ENCODE measurements at regions not wholly inside any gene's neighbourhood (a gene's known extent, or its start where the extent isn't known, plus 50 kb on each side); places are given as distances from the start of the nearest gene placed in this dataset.
"Not testable (repeated sequence)": the region's sequence is repeated elsewhere in the genome, so short reads cannot be mapped to it uniquely, and the experiment has no call there.

DNA sequence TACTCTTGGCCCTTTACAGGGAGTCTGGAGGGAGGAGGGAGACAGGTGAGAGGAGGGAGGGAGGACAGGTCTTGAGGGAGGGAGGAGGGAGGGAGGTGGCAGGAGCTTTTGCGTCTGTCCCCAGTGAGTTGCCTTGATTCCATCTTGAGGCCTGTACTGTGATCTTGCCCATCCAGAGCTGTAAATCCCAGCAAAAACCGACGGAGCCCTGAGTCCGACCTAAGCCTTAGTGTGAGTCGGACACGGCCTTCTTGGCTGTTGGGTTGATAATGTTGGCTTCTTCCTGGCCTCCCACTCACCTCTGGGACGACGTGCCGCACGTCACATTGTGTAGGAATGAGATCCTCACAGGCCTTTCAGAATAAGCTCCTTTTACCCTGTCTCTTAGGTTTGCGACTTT is 72.5 kb downstream of the RGS12 start:
- DNase-seq (ENCODE audit: low spot score) = no peak

DNA sequence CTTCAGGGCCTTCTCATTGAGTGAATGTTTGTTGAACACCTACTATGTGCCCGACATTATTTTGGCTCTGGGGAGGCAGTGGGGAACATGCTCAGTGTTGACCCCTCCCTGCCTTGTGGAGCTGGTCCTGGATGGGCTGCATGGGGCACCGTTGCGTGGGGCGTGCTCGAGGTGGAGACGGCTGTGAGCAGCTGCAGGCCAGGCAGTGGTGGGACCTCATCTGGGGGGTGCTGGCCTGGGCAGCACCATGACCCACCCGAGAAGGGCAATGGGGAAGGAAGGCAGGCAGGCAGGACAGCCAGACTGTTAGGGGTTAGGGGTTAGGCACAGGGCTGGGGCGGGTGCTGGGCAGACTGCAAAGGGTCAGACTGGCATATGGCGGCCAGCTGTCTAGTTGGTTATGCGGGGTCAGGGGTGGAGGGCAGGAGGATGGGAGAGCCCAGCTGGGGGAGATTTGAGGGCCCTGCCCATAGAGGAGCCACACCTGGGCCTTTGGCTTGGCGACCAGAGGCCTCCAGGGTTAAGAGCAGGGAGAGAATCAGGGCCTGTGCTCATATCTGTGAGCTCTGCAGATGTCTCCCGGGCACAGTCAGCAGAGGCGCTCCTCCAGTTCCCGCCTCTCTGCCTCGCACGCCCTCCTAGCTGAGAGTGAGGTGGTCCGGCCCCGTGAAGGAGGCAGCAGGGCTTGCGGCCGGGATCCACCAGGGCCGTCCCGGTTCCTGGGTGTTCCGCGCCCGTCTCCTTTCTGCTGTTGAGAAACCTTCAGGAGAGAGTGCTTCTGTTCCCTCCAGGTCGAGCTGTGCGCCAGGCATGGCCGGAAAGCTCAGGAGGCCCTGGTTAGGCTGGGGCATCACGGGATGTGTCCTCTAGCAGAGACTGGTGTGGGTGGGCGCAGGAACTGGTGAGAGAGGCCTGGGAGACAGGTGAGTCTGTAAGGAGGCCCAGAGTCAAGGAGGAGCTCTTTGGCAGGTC is 73.3 kb downstream of the RGS12 start:
- DNase-seq (ENCODE audit: low spot score) = no peak

DNA sequence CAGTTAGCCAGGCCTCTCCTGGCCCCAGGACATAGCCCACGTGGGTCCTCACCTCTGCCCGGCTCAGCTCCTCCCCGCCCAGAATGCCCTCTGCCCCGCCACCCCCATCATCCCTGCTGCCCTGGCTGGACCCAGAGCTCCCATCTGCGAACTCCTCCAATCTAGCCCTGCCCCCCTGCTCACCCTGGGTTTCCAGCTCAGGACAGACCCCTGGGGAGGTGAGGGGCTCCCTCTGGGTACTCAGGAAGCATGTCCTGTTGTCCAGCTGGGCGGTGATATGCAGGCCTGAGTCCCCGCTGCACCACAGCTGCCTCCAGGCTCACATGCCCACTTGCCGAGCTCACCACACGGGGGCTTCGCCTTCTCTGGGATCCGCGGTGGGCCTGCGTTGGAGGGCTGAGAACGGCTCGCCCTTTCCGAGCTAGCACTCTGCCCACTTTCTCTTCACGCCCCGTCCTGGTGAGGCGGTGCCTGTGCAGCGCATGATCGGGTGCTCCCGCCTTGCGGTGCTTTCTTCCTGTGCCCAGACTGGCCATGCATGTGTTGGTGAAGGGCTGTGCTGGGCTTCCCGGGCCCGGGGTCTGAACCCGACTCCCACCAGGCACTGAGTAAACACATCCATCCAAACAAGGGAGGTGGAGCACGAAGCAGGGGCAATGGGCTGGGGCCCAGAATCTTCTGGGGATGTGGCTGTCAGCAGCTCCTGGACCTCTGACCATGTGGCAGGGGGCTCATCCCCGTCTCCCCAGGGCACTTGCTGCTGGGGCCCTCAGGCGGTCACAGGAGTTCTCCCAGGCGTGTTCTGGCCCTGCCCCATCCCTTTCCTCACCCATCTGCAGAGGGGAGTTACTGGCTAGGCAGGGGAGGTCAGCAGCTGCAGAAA is 74.3 kb downstream of the RGS12 start:
- no peak for DNase-seq (ENCODE audit: low spot score)

DNA sequence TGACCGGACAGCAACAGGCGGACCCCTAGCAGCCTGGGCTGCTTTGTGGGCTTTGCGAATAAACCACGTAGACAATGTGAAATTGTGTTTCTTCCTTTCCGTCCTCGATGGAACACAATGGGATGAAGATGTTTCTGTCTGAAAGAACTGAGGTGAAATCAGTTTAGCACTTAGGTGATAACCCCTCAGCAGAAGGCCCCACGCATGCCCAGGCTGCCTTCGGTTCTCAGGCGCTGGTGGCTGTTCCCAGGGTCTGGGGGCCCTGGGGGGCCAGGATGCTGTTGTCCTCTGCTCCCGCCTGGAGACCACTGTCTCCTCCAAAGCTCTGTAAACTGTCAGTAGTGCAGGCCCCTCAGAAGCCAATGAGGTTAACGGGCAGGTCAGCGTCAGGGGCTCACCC is 73.9 kb upstream of the HGFAC start:
- DNase-seq (ENCODE audit: low spot score) = no peak

DNA sequence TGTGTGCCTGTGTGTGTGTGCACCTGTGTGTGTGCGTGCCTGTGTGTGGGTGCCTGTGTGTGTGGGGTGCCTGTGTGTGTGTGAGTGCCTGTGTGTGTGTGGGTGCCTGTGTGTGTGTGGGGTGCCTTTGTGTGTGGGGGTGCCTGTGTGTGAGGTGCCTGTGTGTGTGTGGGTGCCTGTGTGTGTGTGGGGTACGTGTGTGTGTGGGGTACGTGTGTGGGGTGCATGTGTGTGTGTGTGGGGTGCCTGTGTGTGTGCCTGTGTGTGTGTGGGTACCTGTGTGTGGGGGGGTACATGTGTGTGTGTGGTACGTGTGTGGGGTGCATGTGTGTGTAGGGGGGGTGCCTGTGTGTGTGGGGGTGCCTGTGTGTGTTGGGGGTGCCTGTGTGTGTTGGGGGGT is 73.4 kb upstream of the HGFAC start:
- DNase-seq (ENCODE audit: low spot score) = no peak

DNA sequence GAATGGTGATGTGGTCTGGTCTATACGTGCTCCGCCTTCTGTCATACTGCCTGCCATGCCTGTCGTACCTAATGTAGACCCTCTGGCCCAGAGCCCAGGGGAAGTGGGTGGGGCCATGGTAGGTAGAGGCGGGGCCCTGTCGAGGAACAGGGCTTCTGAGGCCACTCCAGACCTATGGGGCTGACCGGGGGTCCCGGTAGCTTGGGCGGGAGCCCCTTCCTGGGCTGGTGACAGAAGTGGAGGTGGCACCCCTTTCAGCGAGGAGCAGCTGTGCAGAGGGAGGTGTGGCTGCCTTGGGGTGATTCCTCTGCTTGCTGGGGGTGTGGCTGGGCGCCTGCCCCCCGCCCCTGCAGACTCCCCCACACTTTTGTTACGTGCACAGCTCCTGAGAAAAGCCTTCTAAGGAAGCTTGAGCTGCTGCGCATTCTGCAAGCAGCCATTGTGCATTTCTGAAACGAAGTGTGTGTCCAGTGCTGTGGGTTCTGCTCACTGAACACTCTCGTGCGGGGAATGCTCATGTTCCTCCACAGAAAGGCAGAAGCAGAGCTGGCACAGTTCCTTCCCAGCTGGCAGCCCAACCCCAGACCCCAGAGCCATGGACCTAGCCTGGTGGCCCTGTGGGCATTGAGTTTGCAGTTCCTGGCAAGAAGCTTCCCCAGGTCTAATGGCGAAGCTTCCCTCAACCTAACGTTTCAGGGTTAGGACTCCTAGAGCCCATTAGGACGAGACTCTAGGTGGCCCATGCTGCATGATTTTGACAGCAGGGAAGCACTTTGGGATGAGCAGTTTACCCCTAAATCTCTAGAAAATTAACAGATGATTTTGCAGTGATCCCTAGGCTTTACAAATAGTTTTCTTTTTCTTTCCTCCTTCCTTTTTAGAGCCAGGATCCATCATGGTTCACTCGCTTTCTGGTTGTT is 72.7 kb upstream of the HGFAC start:
- no peak for DNase-seq (ENCODE audit: low spot score)

DNA sequence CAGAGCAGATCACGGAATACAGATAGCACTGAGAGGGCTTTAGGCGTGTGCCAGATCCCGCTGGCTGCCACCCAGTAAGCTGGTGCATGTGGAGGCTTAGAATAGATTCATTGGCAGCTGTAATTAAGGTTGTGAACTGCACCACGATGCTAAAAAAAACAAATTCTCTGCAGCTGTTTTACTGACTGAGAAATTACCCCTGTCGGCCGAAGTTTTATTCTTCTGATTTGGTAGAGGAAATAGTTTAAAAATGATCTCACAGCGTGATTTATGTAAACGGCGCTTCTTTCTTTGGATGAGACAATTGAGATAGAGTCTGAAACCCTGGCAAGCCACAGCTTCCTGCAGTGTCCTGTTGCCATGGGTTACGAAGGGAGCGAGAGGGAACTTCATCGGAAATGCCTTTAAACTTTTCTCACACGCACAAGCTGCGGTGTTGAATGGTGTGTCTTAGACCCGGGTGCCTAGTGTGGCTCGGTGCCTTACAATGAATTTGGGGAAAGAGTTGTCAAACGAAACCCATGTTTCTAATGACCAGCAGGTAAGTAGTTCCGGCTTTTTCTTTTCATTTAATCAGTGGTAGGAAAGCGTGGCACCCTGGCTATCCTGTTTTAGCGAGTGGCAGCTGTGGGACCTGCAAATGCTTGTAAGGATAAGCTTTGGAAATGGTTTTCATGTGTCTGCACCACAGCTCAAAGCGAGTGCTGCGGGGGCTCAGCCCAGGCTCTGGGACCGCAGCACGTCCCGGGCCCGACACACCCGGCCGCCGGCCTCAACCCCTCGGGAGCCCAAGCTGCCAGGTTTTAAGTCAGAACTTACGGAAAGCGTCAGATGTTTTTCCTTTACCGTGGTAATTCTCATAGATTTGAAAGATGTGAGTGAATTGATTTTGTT is 71.7 kb upstream of the HGFAC start:
- DNase-seq (ENCODE audit: low spot score) = no peak

DNA sequence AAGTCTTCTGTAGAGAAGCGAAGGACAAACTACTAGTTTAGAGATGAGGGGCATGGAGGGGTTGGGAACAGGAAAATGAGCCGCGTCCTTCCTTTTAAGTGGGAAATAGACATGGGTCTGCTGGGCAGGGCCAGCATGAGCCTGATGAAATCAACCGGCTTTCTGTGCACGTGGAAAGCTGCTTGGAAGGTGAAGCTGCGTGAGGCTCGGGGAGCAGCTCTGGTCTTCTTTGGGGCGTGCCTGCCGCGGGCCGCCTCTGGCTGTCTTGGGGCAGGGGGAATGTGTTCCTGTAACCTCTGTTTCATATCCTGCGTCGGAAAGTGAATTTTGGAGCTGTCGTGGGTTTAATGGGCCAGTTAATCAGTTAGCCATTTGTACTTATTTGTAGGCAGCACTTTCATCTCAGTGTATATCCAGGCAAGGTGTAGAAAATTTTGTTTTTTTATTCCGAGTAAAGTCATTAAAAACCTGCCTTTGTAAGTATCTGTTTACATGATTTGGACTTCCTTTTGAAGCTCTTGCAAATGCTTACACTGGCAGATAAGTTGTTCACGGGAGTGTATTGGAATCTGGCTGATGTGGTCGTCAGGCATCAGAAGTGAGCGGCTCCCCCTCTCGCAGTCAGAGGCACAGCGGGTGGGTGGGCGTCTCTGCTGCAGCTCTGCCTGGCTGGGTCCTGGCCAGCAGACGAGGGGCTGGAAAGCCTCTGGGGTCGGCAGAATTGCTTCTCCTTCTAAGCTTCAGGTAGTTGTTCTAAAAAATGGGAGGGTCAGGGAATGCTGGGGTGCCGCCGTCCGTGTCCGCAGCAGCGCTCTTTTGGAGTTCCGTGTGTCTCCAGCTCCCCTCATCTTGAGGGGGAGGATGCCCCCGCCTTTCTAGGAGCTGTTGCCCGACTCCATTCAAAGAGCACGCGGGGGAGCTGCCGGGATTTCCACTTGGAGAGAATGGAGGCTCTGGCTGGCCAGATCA is 70.5 kb upstream of the HGFAC start:
- DNase-seq (ENCODE audit: low spot score) = no peak

DNA sequence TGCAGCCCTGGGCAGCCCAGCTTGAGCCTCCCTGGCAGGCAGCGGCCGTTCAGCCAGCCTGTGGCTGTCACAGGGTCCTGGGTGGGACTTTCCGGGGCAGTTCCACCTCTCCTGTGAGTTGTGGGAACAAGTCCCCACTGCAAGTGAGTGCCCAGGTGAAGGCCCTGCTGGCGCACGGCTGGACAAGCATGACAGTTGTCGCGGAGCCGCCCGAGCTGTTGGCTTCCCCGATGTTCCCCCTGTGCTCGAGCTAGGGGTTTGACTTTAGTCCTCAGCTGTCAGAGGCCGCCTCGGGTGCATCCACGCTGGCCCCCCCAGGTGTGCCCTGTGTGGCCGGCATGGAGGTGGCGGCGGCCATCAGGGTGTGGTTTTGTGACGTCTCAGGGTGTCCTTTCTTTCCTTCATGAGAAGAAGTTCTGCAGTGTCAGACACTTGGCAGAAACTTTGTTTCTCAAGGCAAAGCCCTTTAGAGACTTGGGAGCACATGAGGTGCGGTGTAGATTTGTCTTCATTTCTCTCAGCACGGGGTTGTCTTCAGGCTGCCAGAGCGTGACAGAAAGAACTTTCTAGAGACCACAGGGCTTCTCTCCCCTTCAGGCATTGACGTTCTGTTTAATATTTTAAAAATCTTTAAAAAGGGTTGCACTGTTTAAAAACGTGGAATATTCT is 69.4 kb upstream of the HGFAC start:
- DNase-seq (ENCODE audit: low spot score) = no peak

DNA sequence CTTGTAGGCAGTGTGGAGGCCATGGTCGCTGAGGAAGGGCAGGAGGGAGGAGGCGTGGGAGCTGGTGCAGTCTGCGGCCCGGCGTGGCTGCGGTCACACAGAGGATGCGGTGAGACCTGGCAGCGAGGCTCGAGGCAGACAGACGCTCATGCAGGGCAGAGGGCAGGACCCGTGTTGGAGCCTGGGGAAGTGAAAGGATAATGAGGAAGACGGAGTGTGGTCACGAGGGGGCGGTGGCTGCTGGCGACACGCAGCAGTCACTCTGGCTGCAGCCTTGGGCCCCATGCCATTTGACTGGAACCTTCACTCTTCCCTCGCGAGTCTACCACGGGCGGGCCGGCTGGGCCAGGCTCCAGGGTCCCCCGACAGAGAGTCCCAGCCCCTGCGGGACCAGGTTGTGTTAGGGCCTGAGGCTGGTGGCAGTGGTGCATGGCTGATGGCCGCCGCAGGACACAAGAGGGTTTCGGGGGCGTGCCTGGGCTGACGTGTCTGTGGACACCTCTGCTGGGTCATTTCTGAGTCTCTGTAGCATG is 68.8 kb upstream of the HGFAC start:
- DNase-seq (ENCODE audit: low spot score) = no peak

DNA sequence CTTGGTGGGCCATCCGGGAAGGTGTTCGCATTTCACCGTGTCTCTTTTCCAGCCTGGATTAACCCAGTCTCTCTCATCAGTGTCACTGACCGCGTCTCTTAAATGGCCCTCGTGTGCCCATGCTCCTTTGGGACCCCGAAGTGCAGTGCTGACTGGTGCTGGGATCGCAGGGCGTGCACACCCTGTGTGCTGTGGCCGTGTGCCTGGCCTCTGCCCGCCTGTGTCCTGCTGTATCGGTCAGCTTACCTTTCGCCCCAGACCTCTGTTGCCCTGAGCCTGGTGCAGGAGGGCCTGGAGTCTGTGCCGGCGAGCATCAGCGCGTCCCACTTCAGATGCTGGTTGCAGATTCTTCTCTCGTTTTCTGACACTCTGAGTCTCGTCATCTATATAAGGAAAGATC is 68.3 kb upstream of the HGFAC start:
- DNase-seq (ENCODE audit: low spot score) = no peak

DNA sequence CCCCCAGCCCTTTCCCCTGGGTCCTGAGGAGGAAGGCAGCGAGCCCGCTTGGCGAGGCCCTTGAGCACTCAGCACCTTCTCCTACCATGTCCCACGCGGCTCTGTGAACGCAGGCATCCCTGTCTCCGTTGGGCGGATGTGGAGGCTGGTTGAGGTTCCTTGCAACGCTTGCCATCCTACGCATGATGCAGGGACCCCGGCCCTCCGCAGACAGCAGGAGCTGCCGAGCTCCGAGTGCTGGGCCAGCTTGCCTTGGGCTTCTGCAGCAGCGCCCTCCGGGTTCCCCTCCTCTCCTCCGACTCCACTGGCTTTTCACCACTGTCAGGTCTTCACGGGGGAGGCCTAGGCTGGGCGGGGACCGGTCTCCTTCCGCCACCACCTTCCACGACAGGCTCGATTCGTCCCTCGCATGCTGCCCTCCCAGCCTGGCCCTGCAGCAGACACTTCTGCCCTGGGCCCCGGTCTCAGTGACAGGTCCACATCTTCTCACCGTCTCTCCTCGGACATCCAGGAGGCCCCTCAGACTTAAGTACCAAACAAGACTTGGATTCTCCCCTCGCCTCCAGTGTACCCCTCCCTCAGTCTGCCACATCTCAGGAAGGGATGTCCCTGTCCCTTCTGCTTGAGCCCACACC is 67.6 kb upstream of the HGFAC start:
- no peak for DNase-seq (ENCODE audit: low spot score)

DNA sequence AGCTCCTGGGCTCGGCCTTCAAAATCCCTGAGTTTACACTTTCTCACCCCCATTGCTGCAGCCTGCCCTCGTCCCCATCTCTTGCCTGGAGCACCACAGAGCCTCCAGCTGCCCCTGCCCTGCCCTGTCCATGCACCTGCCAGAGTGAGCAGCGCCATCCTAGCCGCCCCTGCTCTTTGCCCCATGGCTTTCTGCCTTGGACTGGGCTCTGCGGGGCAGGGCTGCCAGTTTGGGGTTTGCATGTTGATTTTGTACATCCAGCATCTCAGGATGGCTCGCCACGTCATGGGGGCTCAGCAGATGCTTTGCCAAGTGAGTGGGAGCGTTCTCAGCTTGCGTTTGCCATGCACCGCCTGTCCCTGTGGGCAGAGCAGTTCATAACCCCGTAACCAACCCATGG is 67.1 kb upstream of the HGFAC start:
- DNase-seq (ENCODE audit: low spot score) = no peak

DNA sequence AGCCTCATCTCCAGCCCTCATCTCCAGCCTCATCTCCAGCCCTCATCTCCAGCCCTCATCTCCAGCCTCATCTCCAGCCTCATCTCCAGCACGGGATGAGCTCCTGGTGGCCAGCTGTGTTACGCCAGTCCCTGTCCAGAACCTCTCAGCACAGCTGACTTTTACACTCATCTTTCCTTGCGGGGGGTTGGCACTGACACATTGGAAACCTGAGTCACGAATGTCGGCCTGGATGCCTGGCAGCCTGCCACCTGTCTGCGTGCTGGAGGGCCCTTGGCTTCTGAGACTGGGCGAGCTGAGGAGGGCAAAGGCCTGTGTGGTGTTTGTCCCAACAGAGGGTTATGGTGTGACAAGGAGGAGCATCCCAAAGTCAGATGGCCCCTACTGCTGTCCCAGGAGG is 66.1 kb upstream of the HGFAC start:
- no peak for DNase-seq (ENCODE audit: low spot score)

DNA sequence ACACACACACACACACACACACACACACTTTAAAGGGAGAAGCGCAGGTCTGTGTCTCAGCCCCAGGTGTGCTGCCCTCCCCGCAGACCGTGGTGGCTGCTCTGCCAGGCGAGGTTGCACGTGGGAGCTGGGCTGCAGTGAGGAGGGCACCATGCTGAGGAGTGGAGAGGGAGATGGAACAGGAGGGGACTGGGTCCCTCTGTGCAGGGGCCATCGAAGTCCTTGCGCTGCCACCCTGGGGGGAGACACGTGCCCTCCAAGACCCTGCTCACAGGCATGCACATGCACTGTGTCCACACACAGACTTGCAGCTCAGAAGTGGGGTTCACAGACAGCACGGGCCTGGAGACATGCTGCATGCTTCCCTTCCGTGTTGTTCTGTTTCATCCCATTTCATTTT is 65.5 kb upstream of the HGFAC start:
- DNase-seq (ENCODE audit: low spot score) = no peak

DNA sequence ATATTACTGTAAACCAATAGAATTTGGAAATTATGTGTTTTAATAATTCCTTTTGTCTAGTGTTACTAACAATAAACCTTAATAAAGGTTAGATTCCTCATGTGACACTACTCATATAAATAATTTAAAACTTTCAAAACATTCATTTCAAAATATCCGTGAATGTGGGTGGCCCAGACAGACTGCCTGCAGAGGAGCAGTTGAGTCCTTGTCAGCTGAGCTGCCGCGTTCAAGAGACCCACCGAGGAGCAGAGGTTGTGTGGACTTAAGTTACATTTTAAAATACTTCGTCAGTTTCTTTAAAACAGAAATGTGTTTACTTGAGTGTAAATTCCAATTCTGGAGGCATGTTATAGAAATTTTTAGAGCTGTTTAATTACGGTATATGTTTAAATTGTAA is 64.2 kb upstream of the HGFAC start:
- no peak for DNase-seq (ENCODE audit: low spot score)

DNA sequence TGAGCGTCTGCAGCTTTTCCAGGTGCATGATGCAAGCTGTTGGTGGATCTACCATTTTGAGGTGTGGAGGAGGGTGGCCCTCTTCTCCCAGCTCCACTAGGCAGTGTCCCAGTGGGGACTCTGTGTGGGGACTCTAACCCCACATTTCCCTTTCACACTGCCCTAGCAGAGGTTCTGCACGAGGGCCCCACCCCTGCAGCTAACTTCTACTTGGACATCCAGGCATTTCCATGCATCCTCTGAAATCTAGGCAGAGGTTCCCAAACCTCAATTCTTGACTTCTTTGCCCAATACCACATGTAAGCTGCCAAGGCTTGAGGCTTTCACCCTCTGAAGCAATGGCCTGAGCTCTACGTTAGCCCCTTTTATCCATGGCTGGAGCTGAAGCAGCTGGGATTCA is 61.4 kb upstream of the HGFAC start:
- DNase-seq (ENCODE audit: low spot score) = not testable (repeated sequence)

DNA sequence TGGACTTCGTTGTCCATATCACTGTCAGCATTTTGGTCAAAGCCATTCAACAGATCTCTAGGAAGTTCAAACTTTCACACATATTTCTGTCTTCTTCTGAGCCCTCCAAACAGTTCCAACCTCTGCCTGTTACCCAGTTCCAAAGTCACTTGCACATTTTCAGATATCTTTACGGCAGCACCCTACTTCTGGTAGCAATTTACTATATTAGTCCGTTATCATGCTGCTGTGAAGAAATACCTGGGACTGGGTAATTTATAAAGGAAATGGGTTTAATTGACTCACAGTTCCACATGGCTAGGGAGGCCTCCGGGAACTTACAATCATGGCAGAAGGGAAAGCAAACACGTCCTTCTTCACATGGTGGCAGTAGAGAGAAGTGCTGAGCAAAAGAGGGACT is 60.6 kb upstream of the HGFAC start:
- DNase-seq (ENCODE audit: low spot score) = not testable (repeated sequence)

Data from hematopoietic multipotent progenitor cell treated with erythropoietin and hydrocortisone succinate and interleukin-3 and kit ligand, for 17 days (in vitro differentiated cells).